ENCODE measurements at regions not wholly inside any gene's neighbourhood (a gene's known extent, or its start where the extent isn't known, plus 50 kb on each side); places are given as distances from the start of the nearest gene placed in this dataset.
A peak's percentile ranks its signal among the peaks of the same experiment; 100 is the strongest.

DNA sequence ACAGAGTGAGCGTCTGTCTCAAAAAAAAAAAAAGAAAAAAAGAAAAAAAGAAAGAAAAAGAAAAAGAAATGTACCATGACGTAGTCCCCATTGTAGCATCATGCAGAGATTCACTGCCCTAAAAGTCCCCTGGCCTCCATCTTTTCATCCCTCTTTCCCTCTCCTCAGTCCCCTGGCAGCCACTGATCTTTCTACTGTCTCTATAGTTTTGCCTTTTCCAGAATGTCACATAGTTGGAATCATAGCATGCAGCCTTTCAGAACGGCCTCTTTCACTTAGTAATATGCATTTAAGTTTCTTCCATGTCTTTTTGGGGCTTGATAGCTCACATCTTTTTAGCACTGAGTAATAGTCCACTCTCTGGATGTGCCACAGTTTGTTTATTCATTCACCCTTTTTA lies 60.5 kb upstream of the NCOR2 start:
- DNase-seq: no peak

DNA sequence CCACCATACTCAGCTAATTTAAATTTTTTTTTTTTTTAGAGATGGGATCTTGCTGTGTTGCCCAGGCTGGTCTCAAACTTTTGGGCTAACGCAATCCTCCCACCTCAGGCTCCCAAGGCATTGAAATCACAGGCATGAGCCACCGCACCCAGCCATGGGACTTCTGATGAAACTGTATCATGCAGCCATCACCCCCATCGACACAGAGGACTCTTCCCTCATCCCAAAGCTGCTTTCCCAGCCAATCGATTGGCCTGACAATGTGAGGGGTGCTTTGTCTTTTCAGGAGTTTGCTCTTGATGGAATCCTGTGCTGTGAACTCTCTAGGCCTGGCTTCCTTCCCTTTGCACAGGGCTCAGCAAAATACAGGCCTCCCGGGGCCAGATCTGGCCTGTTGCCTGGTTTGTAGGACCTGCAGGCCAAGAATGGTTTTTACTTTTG lies 59.6 kb upstream of the NCOR2 start:
- no peak for DNase-seq

DNA sequence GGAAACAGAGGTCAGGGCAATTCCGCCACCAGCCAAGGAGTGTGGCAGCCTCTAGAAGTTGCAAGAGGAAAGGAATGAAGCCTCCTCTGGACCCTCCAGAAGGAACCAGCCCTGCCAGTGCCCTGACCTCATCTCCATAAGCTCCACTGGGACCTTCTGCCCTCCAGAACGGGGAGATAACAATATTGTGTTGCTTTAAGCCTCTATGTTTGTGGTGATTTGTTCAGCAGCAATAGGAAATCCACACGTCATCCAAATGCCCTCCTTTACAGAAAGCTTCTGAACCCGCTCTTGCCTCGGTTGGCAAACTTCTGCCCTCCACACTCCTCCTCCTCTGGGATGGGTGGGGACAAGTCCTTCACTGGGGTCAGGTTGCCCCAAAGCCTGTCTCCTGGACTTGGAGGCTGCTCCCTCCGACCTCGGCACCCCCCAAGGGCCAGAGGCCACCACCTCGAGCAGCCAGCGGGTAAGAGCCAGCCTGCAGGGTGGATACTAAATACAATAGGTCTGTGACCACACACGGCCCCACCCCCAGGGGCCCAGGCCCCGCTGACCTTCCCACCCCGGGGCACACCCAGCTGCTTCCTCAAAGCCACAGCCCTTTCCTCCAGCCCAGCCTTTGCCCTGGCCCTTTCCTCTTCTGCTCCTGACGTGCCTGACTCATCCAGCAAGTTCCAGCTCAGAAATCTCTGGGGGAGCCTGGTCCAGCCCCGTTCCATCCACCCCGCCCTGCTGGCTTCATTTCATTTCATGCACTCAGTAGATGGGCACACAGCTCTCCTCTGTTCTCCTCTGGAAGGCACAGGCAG lies 58.7 kb upstream of the NCOR2 start:
- DNase-seq: no peak

GRCh38 chr12:124624823-124625222 lies 57.4 kb upstream of the NCOR2 start:
- no peak for DNase-seq

GRCh38 chr12:124623344-124624035 lies 56.1 kb upstream of the NCOR2 start:
- no peak for DNase-seq

GRCh38 chr12:124622764-124623163 lies 55.4 kb upstream of the NCOR2 start:
- DNase-seq: no peak

DNA sequence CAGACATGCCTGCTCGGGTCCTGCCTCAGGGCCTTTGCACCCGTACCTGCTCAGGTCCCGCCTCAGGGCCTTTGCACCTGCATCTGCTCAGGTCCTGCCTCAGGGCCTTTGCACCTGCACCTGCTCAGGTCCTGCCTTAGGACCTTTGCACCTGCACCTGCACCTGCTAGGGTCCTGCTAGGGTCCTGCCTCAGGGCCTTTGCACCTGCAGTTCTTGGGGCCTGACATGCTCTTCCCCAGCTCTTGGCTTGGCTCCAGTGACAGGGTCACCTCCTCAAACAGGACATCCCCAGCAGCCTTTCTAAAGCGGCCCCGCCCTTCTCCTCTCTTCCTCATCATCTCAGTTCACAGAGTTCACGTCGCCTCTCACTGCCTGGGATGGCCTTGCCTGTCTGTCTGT lies 54.9 kb upstream of the NCOR2 start:
- DNase-seq: no peak

GRCh38 chr12:124621296-124621660 lies 53.9 kb upstream of the NCOR2 start:
- DNase-seq: no peak

DNA sequence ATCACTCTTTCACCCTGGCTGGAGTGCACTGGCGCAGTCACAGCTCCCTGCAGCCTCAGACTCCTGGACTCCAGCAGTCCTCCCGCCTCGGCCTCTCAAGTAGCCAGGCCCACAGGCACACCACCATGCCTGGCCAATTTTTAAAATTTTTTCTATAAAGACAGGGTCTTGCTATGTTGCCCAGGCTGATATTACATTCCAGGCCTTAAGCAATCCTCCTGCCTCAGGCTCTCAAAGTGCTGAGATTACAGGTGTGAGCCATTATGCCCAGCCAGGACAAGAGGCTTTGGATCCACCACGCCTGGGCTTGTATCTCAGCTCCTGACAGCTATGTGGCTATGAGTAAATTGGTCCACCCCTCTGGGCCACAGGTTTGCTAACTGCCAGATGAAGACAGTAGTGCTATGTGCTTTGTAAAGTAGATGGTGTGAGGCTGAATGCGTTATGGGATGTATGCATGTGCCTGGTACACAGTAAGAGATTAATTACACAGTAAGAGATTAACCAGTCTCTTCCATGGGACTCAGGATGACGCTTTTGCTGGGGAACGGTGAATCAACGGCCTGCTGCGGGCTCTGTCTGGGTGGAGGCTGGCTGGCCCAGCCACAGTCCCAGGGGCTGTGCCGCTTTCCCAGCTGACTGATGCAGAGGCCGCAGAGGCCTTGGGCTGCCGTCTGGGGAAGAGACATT lies 53.3 kb upstream of the NCOR2 start:
- no peak for DNase-seq

DNA sequence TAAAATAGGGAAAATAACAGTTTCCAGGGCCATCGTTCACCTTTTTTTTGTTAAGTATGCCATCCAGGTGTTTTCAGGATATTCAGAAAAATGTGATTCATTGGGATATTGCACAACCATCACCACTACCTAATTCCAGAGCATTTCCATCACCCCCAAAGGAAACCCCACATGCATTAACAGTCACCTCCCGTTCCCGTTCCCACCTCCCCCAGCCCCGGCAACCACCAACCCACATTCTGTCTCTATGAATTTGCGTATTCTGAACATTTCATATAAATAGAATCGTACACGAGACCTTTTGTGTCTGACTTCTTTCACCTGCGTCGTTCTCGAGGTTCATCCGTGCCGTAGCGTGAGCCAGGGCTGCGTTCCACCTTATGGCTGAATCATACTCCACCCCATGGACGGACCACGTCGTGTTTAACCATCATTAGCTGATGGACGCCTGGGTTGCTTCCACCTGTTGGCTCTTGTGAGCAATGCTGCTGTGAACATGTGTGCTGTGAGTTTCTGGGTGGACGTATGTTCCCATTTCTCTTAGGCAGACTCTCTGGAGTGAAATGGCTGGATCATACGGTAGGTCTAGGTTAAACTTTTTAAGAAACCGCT lies 51.0 kb upstream of the NCOR2 start:
- no peak for DNase-seq

- peak; percentile 88 for DNase-seq
Observed at GRCh38 chr12:124617615-124618014, 50.2 kb upstream of the NCOR2 start.

Measured in NCI-H1436 (cell line).